AG08395 (cell line): ENCODE measurements at regions not wholly inside any gene's neighbourhood (a gene's known extent, or its start where the extent isn't known, plus 50 kb on each side); places are given as distances from the start of the nearest gene placed in this dataset.
A peak's percentile ranks its signal among the peaks of the same experiment; 100 is the strongest.
"Not testable (repeated sequence)": the region's sequence is repeated elsewhere in the genome, so short reads cannot be mapped to it uniquely, and the experiment has no call there.

Experiments used
- DNase-seq: peaks from one replicate; pipeline ENCODE4 v3.0.0; 2012; ENCODE audit warnings: mixed read lengths, low spot score

DNA sequence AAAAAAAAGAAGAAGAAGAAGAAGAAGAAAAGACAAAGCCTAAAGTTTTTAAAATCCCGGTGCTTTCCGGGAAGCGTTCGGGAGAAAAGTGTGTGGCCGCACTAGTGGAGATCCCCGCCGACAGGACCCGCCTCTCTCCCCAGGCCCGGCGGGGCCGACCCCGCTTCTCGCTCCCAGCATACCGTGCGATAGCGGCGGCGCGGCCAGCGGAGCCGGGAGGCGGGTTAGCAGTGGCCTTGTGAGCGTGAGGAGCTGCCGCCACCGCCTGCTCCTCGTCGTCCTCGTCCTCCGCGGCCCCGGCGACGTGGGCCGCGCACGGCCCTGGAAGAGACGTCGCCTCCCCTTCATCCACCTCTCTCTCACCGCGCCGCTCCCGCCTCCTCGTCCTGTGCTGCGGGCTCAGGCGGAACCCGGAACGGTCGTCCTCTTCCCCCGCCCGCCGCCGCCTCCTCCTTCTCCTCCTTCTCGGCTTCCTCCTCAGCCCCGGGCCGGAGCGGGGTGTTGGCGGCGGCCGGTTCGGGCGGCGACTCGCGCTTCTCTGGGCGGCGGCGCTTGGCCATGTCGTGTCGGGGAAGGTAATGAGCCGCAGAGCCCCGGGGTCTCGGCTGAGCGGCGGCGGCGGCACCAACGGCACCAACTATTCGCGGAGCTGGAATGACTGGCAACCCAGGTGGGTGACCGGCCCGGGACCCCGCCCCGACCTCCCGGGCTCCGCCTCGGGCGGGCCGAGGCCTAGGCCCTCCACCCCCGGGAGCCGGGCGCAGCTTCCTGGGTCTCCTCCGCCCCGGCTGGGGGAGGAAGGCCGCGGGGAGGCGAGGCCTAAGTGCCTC, 62.6 kb upstream of the CDR2 start:
- peak; percentile 57 for DNase-seq

GRCh38 chr16:22436326-22436822, 62.0 kb upstream of the CDR2 start:
- not testable (repeated sequence) for DNase-seq

DNA sequence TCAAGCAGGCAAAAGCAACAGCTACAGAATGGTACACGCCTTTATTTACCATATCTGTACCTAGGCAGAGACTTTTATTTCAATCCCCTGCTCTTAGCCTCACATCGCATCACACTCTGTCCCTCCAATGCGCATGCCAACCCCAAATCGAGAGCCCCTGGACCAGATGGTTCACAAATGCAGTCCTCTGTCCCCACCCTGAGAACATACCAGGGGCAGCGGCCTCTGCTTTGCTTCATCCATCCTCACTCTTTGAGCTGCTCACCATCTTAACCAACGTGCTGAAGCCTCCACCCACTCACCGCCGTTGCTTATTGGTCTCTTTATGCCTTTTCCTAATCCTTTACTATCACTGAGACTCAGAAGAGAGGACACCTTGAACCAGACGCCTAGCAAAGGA, 56.9 kb upstream of the CDR2 start:
- DNase-seq, result not testable (repeated sequence)

- DNase-seq, result no peak
Observed at GRCh38 chr16:22428654-22429053, 54.2 kb upstream of the CDR2 start.

DNA sequence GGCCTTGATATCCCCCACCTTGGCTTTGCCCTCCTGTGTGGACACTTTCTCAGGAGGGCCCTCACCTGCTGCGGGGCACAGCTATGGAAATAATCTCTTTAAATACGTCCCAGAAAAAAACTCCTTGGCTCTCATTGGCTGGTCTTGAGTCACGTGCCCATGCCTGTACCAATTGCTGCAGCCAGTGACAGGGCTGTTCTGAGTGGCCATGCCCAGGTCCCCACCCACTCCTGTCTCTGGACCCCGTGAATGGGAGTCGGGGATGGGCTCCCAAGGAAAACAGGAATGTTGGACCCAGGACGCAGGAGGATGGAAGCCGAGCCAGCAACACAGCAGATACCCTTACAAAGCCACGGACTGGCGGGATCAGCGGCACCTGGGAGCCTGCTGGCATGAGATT, 53.1 kb upstream of the CDR2 start:
- DNase-seq, result no peak

DNA sequence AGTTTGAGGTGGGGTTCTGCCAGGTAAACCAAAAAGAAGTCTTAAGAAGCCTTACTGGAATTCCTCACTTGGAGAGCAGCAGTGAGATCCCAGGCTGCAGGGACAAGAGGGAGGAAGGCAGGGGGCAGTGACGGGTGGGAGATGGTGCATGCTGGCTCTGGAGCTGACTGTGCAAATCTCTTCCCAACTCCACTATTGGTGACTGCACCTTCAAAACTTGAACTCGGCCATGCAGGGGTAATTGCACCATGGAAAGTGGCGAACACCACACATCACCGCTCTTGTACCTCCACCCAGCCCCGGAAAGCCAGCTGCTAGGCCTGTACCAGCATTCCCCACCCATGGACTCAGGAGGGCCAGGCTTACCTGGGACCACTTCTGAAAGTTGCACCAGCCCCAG, 51.4 kb upstream of the CDR2 start:
- DNase-seq, result no peak

DNA sequence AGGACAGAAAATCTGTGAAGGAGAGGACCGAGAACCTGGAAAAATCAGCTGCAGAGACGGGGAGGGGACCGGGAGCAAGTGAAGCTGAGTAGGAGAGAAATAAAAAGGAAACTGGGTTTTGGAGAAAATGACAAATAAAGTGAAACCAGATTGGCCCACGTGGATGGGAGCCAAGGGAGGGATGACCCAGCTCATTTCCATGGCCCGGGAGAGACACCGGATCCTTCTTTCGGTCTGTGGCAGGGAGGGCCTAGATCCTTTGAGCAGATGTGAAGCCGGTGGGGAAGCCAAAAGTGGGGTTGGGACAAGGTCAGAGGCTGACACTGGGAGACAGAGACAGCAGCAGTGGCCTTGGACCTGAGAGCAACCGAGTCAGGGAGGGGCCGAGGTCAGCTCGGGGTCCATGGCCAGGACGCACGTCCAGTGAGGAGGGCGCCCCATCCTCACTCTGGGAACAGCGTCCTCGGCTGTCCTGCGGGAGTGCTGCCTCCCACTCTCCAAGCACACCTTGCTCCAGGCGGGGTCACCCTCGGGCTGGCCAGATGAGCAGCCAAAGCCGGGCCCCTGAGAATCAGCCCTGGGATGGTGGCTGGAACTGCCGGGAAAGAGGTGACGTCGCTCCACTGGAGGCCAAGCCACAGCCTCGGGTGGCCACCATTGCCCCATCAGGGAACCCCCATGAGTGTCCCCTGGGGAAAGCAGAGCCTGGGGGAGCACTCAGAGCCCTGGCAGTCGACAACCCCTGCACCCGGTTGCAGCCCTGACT, 50.8 kb upstream of the CDR2 start:
- DNase-seq, result peak; percentile 69

DNA sequence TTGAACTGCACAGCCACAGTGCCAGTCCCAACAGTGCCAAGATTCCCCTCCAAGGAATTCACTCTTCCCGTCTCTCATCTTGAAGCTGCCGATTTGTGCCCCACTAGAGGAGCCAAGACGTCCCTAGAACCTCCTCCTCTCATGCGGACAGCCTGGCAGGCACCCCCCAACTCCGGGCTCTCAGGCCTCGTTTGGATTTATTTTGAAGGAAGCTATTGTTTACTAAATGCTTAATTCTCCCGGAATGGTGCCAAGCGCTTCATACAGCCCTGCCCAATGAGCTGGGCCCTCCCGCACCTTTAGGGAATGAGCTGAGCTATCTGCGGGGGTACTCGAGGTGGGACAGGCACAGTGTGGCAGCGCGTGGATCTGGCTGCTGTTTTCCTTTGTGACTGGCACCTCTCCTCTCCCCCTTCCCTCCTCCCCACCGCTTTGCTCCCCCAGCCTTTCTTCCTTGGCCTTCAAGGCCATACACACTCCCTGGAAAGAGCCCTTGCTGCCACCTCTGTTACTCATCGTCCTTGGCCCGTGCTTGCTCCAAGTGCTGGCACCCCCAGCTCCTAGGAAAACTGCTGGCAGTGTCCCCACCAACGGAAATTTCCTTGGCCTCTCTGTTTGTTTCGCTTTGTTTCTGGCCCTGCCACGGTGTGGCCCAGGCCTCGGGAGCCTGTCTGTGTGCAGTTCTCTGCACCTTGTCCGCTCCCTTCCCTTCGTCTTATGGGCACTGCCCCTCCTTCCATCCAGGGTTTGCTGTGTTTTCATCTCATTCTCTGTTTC, 49.9 kb upstream of the CDR2 start:
- DNase-seq, result peak; percentile 47
